ENCODE measurements at regions not wholly inside any gene's neighbourhood (a gene's known extent, or its start where the extent isn't known, plus 50 kb on each side); places are given as distances from the start of the nearest gene placed in this dataset.

DNA sequence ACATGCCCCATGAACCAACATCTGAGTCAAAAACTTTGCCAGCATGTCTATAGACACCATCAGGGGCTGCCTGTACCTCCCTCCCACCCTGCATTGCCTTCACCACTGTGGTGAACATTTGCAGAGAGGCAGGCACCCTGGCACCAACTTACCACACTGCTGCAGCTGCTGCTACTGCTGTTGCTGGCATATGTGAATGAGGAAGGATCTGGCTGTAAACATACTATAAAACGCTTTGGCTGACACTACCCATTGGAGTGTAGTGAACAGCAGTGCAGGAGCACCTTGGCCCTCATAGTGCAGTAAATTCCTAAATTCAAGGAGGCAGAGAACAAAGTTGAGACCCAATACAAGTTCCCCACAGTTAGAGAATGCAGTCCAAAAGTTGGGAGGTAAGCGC lies 90.6 kb upstream of the SPIN4 start:
- Histone ChIP-seq H3K9me3 (ENCODE audit: low read length) (no peaks in the 10 kb centered on the region), H3K36me3 (ENCODE audit: insufficient read depth, low read length) (no peaks in the 10 kb centered on the region), H3K27ac (ENCODE audit: low read length) (no peak overlapping the region), H4K20me1 (ENCODE audit: insufficient read depth) (no peaks in the 10 kb centered on the region), H3K4me2 (ENCODE audit: low read length) (no peak overlapping the region), H3K79me2 (replicated peaks; ENCODE audit: insufficient read depth, low read length) (no peaks in the 10 kb centered on the region), H3K9ac (ENCODE audit: low read length) (no peak overlapping the region), H3F3A (ENCODE audit: insufficient read depth, low read length, poor library complexity, severe bottlenecking) (no peaks in the 10 kb centered on the region), H3K4me3 (ENCODE audit: low read length) (no peak overlapping the region), H3K9me2 (ENCODE audit: insufficient read depth, low read length) (no peaks in the 10 kb centered on the region), H2AFZ (ENCODE audit: low read depth, low read length) (no peak overlapping the region), H3K27me3 (ENCODE audit: insufficient read depth, low read depth, low read length) (no peaks in the 10 kb centered on the region)
- TF ChIP-seq EZH2 (IDR thresholded peaks at IDR 0.05; ENCODE audit: borderline replicate concordance, insufficient read depth, low read length, poor library complexity, severe bottlenecking) = no peak
- TF ChIP-seq MXI1 (conservative IDR thresholded peaks at IDR 0.05; ENCODE audit: poor library complexity, severe bottlenecking) = no peak
- TF ChIP-seq RAD21 (conservative IDR thresholded peaks at IDR 0.05) = no peak
- TF ChIP-seq TAF1 (IDR thresholded peaks at IDR 0.05; ENCODE audit: low read depth) = no peak
- TF ChIP-seq, protein P1, sequence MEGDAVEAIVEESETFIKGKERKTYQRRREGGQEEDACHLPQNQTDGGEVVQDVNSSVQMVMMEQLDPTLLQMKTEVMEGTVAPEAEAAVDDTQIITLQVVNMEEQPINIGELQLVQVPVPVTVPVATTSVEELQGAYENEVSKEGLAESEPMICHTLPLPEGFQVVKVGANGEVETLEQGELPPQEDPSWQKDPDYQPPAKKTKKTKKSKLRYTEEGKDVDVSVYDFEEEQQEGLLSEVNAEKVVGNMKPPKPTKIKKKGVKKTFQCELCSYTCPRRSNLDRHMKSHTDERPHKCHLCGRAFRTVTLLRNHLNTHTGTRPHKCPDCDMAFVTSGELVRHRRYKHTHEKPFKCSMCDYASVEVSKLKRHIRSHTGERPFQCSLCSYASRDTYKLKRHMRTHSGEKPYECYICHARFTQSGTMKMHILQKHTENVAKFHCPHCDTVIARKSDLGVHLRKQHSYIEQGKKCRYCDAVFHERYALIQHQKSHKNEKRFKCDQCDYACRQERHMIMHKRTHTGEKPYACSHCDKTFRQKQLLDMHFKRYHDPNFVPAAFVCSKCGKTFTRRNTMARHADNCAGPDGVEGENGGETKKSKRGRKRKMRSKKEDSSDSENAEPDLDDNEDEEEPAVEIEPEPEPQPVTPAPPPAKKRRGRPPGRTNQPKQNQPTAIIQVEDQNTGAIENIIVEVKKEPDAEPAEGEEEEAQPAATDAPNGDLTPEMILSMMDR (IDR thresholded peaks at IDR 0.05; ENCODE audit: poor library complexity, severe bottlenecking) = no peak
- no peak for TF ChIP-seq POLR2AphosphoS5 (IDR thresholded peaks at IDR 0.05)
- no peak for TF ChIP-seq EP300 (conservative IDR thresholded peaks at IDR 0.05; ENCODE audit: poor library complexity, severe bottlenecking)

- TF ChIP-seq EZH2 (IDR thresholded peaks at IDR 0.05; ENCODE audit: borderline replicate concordance, insufficient read depth, low read length, poor library complexity, severe bottlenecking) (no peak), MXI1 (conservative IDR thresholded peaks at IDR 0.05; ENCODE audit: poor library complexity, severe bottlenecking) (no peak), TAF1 (IDR thresholded peaks at IDR 0.05; ENCODE audit: low read depth) (no peak), REST (IDR thresholded peaks at IDR 0.05; ENCODE audit: borderline replicate concordance) (no peak), POLR2AphosphoS5 (IDR thresholded peaks at IDR 0.05) (no peak), EP300 (conservative IDR thresholded peaks at IDR 0.05; ENCODE audit: poor library complexity, severe bottlenecking) (no peak), SMC3 (conservative IDR thresholded peaks at IDR 0.05; ENCODE audit: poor library complexity) (no peak), RAD21 (conservative IDR thresholded peaks at IDR 0.05) (no peak)
- TF ChIP-seq, protein P1 (IDR thresholded peaks at IDR 0.05; ENCODE audit: poor library complexity, severe bottlenecking) = no peak
- H3K9me3 ChIP-seq (ENCODE audit: low read length) = no peaks in the 10 kb centered on the region
- H3K79me2 ChIP-seq (replicated peaks; ENCODE audit: insufficient read depth, low read length) = no peaks in the 10 kb centered on the region
- no peak overlapping the region for H3K4me2 ChIP-seq (ENCODE audit: low read length)
- no peaks in the 10 kb centered on the region for H4K20me1 ChIP-seq (ENCODE audit: insufficient read depth)
- H3K27ac ChIP-seq (ENCODE audit: low read length) = no peak overlapping the region
- no peaks in the 10 kb centered on the region for H3F3A ChIP-seq (ENCODE audit: insufficient read depth, low read length, poor library complexity, severe bottlenecking)
- H3K9me2 ChIP-seq (ENCODE audit: insufficient read depth, low read length) = no peaks in the 10 kb centered on the region
- no peak overlapping the region for H3K9ac ChIP-seq (ENCODE audit: low read length)
- H3K4me3 ChIP-seq (ENCODE audit: low read length) = no peak overlapping the region
- H3K36me3 ChIP-seq (ENCODE audit: insufficient read depth, low read length) = no peaks in the 10 kb centered on the region
- no peaks in the 10 kb centered on the region for H3K27me3 ChIP-seq (ENCODE audit: insufficient read depth, low read depth, low read length)
- no peak overlapping the region for H2AFZ ChIP-seq (ENCODE audit: low read depth, low read length)
These were observed 88.4 kb upstream of the SPIN4 start for GRCh38 chrX:63439580-63439979.
